GM23338 (cell line): ENCODE measurements at regions not wholly inside any gene's neighbourhood (a gene's known extent, or its start where the extent isn't known, plus 50 kb on each side); places are given as distances from the start of the nearest gene placed in this dataset.

Source experiments
- ATAC-seq: fragments of 200-7000 bp; cut with Tn5 transposase; 3 replicates; pipeline ENCODE4 v1.9.1; 2020
- DNase-seq: peaks from one replicate; pipeline ENCODE4 v3.0.0-alpha.2; 2015; ENCODE audit warnings: low spot score
- H2AFZ ChIP-seq: fragments of 200-600 bp; sonication (generic); 2 replicates; pipeline ENCODE4 v1.8.0; 2016; ENCODE audit warnings: antibody characterized with exemption, mild to moderate bottlenecking, moderate library complexity
- H3F3A ChIP-seq: fragments of 200-600 bp; sonication (generic); replicated peaks from 2 replicates; pipeline ENCODE4 v1.8.0; 2017; ENCODE audit warnings: antibody characterized with exemption, mixed run types, low read depth
- H3K27ac ChIP-seq: fragments of 200-600 bp; sonication (generic); 2 replicates; pipeline ENCODE4 v1.6.1; 2016; ENCODE audit warnings: low read depth
- H3K27me3 ChIP-seq: fragments of 200-600 bp; sonication (generic); 2 replicates; pipeline ENCODE4 v1.8.0; 2016; ENCODE audit warnings: mild to moderate bottlenecking, mixed run types, moderate library complexity; ENCODE audit not compliant: insufficient read depth
- H3K36me3 ChIP-seq: fragments of 200-600 bp; sonication (generic); 2 replicates; pipeline ENCODE4 v1.8.0; 2016; ENCODE audit warnings: mild to moderate bottlenecking; ENCODE audit not compliant: insufficient read depth
- H3K4me1 ChIP-seq: fragments of 200-600 bp; sonication (generic); 2 replicates; pipeline ENCODE4 v1.8.0; 2016; ENCODE audit warnings: mild to moderate bottlenecking, moderate library complexity; ENCODE audit not compliant: insufficient read depth
- H3K4me2 ChIP-seq: fragments of 200-600 bp; sonication (generic); 2 replicates; pipeline ENCODE4 v1.7.1; 2017; ENCODE audit warnings: mixed run types
- H3K4me3 ChIP-seq: fragments of 200-600 bp; sonication (generic); 2 replicates; pipeline ENCODE4 v1.6.1; 2016; ENCODE audit warnings: mixed run types
- H3K79me2 ChIP-seq: fragments of 200-600 bp; sonication (generic); replicated peaks from 2 replicates; pipeline ENCODE4 v1.8.0; 2017; ENCODE audit warnings: mild to moderate bottlenecking; ENCODE audit not compliant: insufficient read depth
- H3K9me2 ChIP-seq: fragments of 200-600 bp; sonication (generic); 2 replicates; pipeline ENCODE4 v1.8.0; 2017; ENCODE audit not compliant: insufficient read depth
- H4K20me1 ChIP-seq: fragments of 200-600 bp; sonication (generic); replicated peaks from 2 replicates; pipeline ENCODE4 v1.8.0; 2017; ENCODE audit warnings: mild to moderate bottlenecking; ENCODE audit not compliant: insufficient read depth
- H3K27ac Mint-ChIP-seq: 2 replicates; pipeline ENCODE4 v1.8.0; 2020; ENCODE audit warnings: inconsistent platforms, mild to moderate bottlenecking, moderate library complexity, mixed read lengths
- H3K27me3 Mint-ChIP-seq: 3 replicates; pipeline ENCODE4 v1.8.0; 2022; ENCODE audit warnings: low read depth, mild to moderate bottlenecking, moderate library complexity, mixed read lengths, inconsistent platforms; ENCODE audit not compliant: insufficient read depth, poor library complexity
- H3K36me3 Mint-ChIP-seq: 3 replicates; pipeline ENCODE4 v1.8.0; 2021; ENCODE audit warnings: low read depth, mild to moderate bottlenecking, inconsistent platforms, moderate library complexity, mixed read lengths
- H3K4me1 Mint-ChIP-seq: 3 replicates; pipeline ENCODE4 v1.8.0; 2020; ENCODE audit warnings: mild to moderate bottlenecking, inconsistent platforms, mixed read lengths
- H3K4me3 Mint-ChIP-seq: 3 replicates; pipeline ENCODE4 v1.8.0; 2021; ENCODE audit warnings: moderate library complexity, mild to moderate bottlenecking, inconsistent platforms, mixed read lengths
- H3K9me3 Mint-ChIP-seq: 3 replicates; pipeline ENCODE4 v1.8.0; 2020; ENCODE audit warnings: moderate library complexity, mild to moderate bottlenecking, inconsistent platforms, mixed read lengths
- CREB1 ChIP-seq: fragments of 250-450 bp; sonication (Bioruptor Pico); IDR thresholded peaks from 2 replicates; pipeline ENCODE4 v1.5.0; 2020; ENCODE audit warnings: low read depth, mild to moderate bottlenecking, moderate library complexity
- ETS1 ChIP-seq: IDR thresholded peaks from 2 replicates; pipeline ENCODE4 v1.6.1; 2016; ENCODE audit warnings: antibody characterized with exemption
- EZH2 ChIP-seq: fragments of 200-600 bp; sonication (generic); IDR thresholded peaks from one replicate; pipeline ENCODE4 v1.8.0; 2017; ENCODE audit warnings: antibody characterized with exemption, mild to moderate bottlenecking, low read depth; ENCODE audit not compliant: unreplicated experiment
- EZH2phosphoT487 ChIP-seq: fragments of 200-600 bp; sonication (generic); IDR thresholded peaks from one replicate; pipeline ENCODE4 v1.8.1; 2018; ENCODE audit warnings: antibody characterized with exemption; ENCODE audit not compliant: unreplicated experiment
- JUNB ChIP-seq: IDR thresholded peaks from one replicate; pipeline ENCODE4 v1.6.1; 2016; ENCODE audit warnings: antibody characterized with exemption; ENCODE audit not compliant: unreplicated experiment
- NANOG ChIP-seq: IDR thresholded peaks from 2 replicates; pipeline ENCODE4 v1.6.1; 2016; ENCODE audit warnings: antibody characterized with exemption, borderline replicate concordance
- POLR2AphosphoS5 ChIP-seq: IDR thresholded peaks from 2 replicates; pipeline ENCODE4 v1.6.1; 2016; ENCODE audit warnings: antibody characterized with exemption, low read depth
- REST ChIP-seq: IDR thresholded peaks from one replicate; pipeline ENCODE4 v1.6.1; 2018; ENCODE audit warnings: antibody characterized with exemption; ENCODE audit not compliant: unreplicated experiment
- STAT1 ChIP-seq: IDR thresholded peaks from one replicate; pipeline ENCODE4 v1.6.1; 2016; ENCODE audit warnings: antibody characterized with exemption; ENCODE audit not compliant: unreplicated experiment
- ZNF331 ChIP-seq: fragments of 250-450 bp; sonication (Bioruptor Pico); IDR thresholded peaks from 2 replicates; pipeline ENCODE4 v1.5.0; 2020; ENCODE audit warnings: low read depth, mild to moderate bottlenecking, moderate library complexity
- TF ChIP-seq, protein P1 (sequence below), 2 experiments: fragments of 200-600 bp in 1 of 2; sonication (generic) in 1 of 2; conservative IDR thresholded peaks; 2 replicates each; pipeline versions ENCODE4 v1.5.1 to v1.6.1; 2016 to 2017; ENCODE audit warnings: antibody characterized with exemption in 2 of 2, low read depth in 2 of 2, mild to moderate bottlenecking in 2 of 2, moderate library complexity in 1 of 2

- no peak for TF ChIP-seq EZH2phosphoT487
- TF ChIP-seq NANOG = no peak
- TF ChIP-seq ETS1 = no peak
- TF ChIP-seq CREB1 (CRISPR knock-in tag) = no peak
- TF ChIP-seq STAT1 = no peak
- no peak for TF ChIP-seq ZNF331 (CRISPR knock-in tag)
- no peak for TF ChIP-seq JUNB
Measured at GRCh38 chr5:8865266-8865665, 680.6 kb downstream of the SEMA5A start (continued).

DNA sequence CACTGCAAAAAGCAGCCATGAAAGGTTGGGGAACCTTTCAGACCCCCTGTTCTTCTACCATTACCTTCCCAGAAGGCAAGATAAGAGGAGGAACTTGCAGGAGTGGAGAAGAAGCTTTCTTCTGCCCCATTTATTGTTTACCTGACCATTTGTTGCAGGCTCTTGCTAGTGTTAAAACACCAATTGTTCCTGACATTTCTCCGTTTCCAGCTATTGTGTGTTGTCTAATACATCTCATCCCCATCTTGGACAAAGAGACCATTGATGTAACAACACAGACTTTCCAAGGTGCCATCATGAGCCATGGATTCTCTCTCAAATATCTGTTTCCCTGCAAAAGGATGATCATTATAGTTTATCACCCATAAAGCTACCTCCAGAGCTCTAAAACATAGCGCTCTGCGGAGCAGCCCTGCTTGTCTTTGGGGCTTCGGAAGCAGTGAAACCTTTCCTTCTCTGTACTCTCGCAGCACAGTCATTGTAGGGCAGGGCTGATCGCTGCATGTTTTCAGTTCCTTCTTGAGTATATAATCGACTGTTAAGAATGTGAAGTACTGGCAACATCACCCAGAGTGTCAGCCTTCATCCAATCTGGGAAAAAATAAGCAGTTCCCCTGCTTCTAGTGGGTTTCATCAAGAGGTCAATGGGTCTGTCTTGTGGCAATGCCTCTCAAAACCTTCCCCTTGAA lies 680.0 kb downstream of the SEMA5A start:
- no peaks in the 10 kb centered on the region for H3K27me3 ChIP-seq
- Mint-ChIP-seq H3K4me1 (peaks cover 8% of the 10 kb centered on the region; the same call in 2 of the 3 replicates), H3K27me3 (peaks cover 2% of the 10 kb centered on the region), H3K9me3 (no peaks in the 10 kb centered on the region), H3K27ac (no peak overlapping the region), H3K36me3 (no peaks in the 10 kb centered on the region), H3K4me3 (no peak overlapping the region)
- H3K27ac ChIP-seq = no peak overlapping the region
- ATAC-seq (no peak), DNase-seq (no peak)
- no peak overlapping the region for H3K4me3 ChIP-seq
- H3K79me2 ChIP-seq = no peaks in the 10 kb centered on the region
- peaks cover 10% of the 10 kb centered on the region for H3K4me1 ChIP-seq
- no peaks in the 10 kb centered on the region for H3F3A ChIP-seq
- H2AFZ ChIP-seq = peak overlapping the region; percentile 94; the same call in 1 of the 2 replicates
- H3K9me2 ChIP-seq = no peaks in the 10 kb centered on the region
- H3K4me2 ChIP-seq = no peak overlapping the region
- H3K36me3 ChIP-seq = no peaks in the 10 kb centered on the region
- no peaks in the 10 kb centered on the region; the same call in 1 of the 2 replicates for H4K20me1 ChIP-seq
- TF ChIP-seq, protein P1, sequence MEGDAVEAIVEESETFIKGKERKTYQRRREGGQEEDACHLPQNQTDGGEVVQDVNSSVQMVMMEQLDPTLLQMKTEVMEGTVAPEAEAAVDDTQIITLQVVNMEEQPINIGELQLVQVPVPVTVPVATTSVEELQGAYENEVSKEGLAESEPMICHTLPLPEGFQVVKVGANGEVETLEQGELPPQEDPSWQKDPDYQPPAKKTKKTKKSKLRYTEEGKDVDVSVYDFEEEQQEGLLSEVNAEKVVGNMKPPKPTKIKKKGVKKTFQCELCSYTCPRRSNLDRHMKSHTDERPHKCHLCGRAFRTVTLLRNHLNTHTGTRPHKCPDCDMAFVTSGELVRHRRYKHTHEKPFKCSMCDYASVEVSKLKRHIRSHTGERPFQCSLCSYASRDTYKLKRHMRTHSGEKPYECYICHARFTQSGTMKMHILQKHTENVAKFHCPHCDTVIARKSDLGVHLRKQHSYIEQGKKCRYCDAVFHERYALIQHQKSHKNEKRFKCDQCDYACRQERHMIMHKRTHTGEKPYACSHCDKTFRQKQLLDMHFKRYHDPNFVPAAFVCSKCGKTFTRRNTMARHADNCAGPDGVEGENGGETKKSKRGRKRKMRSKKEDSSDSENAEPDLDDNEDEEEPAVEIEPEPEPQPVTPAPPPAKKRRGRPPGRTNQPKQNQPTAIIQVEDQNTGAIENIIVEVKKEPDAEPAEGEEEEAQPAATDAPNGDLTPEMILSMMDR (conservative IDR thresholded peaks at IDR 0.05; ENCODE audit: low read depth in 2 of 2) = no peak
- TF ChIP-seq CREB1 (CRISPR knock-in tag) (no peak), POLR2AphosphoS5 (no peak), JUNB (no peak), STAT1 (no peak), ETS1 (no peak), EZH2 (no peak), ZNF331 (CRISPR knock-in tag) (no peak), NANOG (no peak), REST (no peak)
